Hindlimb muscle (tissue), 1 donor: ENCODE measurements at regions not wholly inside any gene's neighbourhood (a gene's known extent, or its start where the extent isn't known, plus 50 kb on each side); places are given as distances from the start of the nearest gene placed in this dataset.

ENCODE experiments used
- DNase-seq: peaks from one replicate; pipeline ENCODE4 v3.0.0-alpha.2; 2013

DNA sequence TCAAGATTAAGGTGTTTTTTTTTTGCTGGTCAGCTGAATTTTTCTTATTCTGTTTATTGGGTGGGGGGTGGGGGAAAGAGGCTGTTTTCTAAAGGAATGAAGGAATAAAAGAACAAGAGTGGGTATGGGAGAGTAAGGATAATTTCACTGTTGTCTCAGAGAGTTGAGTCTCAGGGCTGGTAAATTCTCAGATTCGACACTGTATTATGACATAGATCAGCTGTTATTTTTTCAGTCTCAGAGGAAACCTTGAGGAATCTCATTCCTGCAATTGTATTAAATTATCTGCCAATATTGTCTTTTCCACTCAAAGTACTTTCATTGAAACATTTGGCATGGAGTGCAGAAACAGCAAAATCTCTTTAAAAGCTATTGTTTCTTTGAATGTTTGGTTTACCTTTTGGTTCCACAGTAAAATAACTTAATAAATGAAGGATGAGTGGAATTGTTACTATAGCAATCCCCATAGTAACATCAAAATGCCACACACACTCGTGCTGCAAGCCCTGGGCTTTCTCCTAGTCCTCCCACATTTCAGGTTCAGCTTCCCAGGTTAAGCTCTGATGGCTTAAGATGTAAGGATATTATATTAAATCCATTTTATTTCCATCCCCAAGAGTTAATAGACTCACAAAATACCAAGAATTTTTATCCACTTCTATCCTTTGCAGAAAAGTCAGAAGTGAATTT, 478.7 kb upstream of the TCF4 start:
- peak; percentile 20 for DNase-seq

DNA sequence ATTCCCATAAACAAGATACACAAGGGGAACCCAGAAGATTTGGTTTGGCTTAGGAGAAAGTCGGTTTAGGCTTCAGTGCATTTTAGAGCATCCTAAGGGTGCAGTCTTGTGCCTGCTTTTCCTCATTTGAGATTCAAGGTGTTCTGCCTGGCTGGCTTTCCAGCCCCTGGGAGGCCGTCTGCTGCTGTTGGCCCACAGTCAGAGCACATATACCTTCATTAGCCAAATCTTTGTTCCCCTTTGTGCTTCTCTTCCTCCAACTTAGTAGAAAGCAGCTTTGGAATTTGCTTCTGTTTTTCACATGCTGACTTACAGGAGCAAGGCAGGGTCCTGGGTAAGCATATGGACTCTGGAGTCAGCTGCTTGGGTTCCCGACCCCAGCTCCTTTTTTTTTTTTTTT, 477.1 kb upstream of the TCF4 start:
- DNase-seq: no peak

DNA sequence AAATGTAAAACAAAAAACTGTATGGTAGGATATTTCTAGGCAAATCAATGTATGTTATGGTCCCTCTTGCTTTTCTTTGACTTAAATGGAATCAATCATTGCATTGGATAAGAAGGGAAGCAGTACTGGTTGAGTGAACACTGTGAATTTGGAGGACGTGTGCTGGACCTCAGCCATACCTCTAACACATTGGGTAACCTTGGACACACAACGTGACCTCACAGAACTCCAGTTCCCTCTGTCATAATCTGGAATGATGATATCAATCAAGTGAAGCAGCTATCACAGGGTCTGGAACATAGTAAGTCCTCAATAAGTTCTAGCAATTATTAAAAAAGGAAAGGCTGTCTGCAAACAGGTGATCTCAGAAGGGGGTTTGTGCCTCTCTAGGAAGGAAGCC, 474.9 kb upstream of the TCF4 start:
- no peak for DNase-seq

GRCh38 chr18:56060967-56061541, 473.1 kb upstream of the TCF4 start:
- DNase-seq: no peak

GRCh38 chr18:56052202-56052601, 464.2 kb upstream of the TCF4 start:
- no peak for DNase-seq

DNA sequence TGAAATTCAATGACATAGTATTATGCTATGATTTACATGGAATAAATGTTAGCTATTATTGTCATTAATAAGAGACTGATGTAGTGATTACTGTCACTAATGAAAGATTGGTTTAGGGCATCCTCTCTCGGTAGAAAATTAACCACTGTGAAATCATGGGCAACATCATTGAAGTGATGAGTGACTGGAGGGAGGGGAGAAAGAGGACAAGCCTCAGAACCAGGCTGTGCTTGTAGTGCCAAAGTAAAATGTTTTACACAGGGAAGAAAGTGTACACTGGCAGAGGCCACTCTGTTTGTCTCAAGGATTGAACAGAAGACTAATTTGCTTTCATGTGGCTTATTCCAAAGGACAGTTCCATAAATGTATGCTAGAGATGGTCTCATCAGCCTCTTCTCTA, 456.2 kb upstream of the TCF4 start:
- no peak for DNase-seq

GRCh38 chr18:56043641-56044061, 455.7 kb upstream of the TCF4 start:
- no peak for DNase-seq

DNA sequence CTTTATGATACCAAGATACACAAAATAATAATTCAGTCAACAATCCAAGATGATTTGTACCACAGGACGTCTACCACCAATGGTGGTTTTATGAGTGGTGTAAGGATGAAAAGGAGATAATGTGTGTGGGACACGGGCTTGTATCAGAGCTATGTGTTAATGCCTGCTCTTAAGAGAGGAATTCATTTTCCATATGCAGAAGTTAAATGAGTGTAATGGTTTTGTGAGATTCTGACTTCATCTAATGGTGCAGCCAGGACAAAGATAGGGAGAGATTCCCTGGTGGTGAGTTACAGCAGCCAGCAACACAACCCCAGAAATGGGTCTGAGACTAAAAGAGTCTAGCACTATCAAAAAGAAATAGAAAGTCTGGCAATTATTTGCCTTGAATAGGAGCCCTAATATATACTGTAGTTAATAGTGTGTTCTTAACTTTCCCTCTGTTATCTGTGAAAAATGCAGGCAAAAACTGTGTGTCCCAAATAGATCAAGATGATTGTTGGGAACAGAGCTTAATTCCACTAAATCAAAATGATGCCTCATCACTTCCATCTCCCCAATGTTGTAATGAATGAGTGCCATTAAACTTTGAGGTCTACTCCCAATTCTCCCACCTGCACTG, 455.0 kb upstream of the TCF4 start:
- no peak for DNase-seq

DNA sequence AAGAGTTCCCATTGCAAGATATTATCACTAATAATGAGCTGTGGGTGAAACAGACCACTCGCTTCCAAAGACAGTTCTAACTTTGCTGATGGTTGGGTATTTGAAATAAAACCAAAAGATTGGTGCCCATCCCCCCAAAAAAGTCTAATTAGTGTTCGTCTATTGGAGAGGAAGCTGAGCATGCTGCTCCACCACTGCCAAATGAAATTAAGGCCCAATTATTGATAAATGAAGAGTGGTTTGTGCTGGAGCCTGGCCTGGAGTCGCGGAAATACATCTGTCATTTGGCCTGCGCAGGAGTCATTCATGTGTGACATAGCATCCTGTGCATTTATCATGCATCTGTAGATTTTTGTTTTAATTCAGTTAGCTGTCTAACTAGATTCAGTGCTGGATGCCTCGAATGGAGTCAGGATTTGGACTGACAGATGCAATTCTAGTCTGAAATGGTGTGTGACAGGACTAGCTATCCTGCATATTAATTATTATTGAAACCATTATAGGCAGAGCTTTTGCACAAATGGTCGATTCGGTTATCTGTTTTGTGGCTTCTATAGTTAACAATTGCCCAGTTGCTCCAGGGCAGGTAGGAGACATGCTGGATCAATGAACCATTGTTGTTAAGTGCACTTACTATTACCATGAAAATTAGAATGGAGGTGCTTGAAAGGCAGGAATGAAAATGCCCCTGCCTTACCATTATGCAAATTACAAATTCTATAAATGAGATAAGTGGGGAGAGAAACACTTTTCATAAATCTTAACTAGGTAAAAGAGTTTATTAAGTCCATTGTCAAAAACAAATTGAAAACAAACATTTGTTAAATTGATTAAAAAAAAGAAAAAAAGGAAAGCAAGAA, 450.4 kb upstream of the TCF4 start:
- DNase-seq: no peak

GRCh38 chr18:56036741-56037140, 448.7 kb upstream of the TCF4 start:
- no peak for DNase-seq

DNA sequence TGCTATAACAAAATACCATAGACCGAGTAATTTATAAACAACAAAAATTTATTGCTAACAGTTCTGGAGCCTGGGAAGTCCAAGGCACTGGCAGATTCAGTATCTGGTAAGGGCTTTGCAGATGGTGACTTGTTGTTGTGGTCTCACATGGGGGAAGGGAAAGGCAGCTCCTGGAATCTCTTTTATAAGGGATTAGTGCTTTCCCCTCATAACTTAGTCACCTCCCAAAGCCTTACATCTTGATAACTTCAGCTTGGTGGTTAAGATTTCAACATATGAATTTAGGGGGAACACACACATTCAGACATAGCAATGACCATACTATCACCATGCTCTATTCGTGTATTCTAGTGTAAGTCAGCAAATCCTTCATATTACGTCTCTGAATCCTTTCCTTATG, 447.6 kb upstream of the TCF4 start:
- DNase-seq: no peak

DNA sequence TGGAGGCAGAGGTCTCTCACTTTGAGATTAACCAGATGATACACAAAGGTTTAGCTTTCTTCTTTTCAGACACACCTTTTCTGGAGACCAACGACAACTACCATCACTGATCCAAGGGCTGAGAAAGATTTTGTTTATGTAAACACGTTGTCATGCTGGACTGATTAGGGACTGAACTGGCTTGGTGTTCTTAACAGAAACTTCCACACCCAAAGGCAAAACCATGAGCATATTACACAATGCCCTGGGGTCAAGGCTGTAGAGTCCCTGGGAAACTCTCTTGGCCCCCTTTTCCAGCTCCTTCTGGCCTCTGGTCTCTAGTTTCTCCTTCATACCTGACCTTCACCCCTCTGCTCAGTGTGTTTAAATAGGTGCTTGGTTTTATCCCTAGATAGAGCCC, 447.0 kb upstream of the TCF4 start:
- DNase-seq: no peak

DNA sequence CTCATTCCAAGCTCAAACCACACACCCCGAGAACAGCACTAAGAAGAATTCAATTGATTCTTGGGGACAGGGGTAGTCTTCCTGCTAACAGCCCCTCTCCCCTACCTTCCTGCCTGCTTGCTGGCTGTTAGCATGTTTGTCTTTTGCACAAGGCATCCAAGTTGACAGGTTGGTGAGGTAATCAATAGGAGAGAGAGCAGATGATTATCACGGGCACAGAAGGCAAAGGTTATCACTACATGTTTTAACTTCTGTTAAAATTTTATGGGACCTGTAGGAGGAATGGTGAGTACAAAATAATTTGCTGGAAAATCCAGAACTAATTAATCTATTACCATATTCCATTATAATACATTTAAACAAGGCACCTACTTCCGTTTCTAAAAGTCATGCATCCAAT, 442.1 kb upstream of the TCF4 start:
- DNase-seq: no peak

- no peak for DNase-seq
Observed at GRCh38 chr18:56028514-56028913, 440.5 kb upstream of the TCF4 start.

DNA sequence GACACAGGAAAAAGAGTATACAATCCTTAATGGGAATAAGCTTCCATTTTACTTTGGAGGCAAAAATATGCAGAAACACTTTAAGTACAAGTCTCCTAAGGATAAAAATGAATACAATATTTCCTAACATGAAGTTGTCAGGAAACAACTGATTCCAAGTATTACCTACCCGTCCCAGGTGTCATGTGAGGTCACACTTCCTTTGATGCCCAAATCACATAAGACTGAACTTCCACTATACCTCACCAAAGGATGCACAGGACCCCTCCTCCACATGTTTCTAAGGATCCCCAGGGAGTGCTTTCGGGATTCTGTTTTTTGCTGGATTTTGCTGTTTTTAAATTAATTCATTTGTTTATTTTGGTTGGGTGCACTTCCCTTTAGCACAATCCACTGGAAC, 438.5 kb upstream of the TCF4 start:
- DNase-seq: no peak

- no peak for DNase-seq
Observed at GRCh38 chr18:56021809-56022195, 433.8 kb upstream of the TCF4 start.

DNA sequence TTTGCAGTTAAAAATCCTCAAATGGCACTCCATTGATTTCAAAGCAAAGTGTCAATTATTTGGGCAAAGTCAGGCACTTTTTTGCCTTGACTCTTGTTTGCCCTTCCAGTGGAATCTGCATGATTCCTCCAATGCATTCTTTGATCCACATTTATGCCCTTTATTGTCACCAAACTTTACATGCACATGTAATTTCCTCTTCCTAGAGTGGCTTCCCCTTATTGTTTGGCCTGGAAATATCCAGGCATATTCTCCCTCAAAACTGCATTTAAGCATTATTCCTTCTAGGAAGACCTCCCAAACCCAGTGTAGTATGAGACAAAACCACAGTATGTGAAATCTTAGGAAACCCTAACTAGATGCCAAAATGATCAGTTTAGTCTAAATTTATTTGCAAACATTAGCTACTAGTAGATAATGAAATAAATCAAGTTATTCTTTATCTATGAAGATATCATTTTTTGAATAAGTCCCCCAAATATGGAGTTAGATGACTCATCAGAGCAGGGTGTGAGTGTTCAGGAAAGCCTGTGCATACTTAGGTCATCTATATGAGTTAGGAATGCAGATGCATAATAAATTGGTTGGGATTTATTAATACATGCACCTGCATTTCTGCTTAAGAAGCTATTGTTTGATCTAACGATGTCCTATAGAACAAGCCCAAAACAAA, 433.3 kb upstream of the TCF4 start:
- DNase-seq: no peak

DNA sequence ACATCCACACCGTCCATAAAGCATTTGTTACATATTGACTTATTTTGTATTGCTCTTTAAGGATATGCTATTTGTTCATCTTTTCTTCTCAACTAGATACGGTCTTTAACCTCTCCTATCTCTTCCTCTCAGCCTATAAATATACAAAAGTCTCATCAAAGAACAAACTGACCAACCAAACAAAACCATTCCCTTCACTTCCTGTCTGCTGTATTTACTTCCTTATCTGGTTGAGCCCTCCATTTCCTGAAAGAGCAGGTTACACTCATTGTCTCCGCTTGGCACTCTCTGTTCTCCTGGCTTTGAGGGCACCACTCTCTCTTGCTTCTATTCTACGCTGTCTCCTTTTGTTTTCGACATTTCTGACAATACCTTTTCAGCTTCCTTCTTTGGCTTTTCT, 431.9 kb upstream of the TCF4 start:
- no peak for DNase-seq

DNA sequence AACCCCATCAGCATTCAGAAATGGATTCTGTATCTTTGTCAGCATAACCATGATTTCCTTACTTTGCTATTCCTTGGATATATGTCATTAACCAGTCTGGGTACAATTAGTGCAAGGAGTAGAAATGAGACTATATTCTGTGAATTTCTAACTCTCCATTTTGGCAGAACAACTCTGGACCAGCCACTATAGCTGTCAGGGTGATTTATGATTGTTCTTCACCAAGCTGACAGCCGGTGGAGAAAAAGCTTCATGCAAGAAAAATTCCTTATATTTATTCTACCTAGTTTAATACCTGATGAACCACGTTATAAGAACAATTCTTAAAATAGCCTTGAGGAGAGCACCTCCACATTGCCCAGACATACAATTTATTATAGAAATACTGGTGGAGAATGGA, 431.2 kb upstream of the TCF4 start:
- DNase-seq: no peak

- no peak for DNase-seq
Observed at GRCh38 chr18:56009411-56009810, 421.4 kb upstream of the TCF4 start.

- DNase-seq: no peak
Observed at GRCh38 chr18:56003720-56004088, 415.7 kb upstream of the TCF4 start.

- DNase-seq: no peak
Observed at GRCh38 chr18:56003009-56003719, 415.2 kb upstream of the TCF4 start.
